ENCODE measurements at regions not wholly inside any gene's neighbourhood (a gene's known extent, or its start where the extent isn't known, plus 50 kb on each side); places are given as distances from the start of the nearest gene placed in this dataset.
A peak's percentile ranks its signal among the peaks of the same experiment; 100 is the strongest.

DNA sequence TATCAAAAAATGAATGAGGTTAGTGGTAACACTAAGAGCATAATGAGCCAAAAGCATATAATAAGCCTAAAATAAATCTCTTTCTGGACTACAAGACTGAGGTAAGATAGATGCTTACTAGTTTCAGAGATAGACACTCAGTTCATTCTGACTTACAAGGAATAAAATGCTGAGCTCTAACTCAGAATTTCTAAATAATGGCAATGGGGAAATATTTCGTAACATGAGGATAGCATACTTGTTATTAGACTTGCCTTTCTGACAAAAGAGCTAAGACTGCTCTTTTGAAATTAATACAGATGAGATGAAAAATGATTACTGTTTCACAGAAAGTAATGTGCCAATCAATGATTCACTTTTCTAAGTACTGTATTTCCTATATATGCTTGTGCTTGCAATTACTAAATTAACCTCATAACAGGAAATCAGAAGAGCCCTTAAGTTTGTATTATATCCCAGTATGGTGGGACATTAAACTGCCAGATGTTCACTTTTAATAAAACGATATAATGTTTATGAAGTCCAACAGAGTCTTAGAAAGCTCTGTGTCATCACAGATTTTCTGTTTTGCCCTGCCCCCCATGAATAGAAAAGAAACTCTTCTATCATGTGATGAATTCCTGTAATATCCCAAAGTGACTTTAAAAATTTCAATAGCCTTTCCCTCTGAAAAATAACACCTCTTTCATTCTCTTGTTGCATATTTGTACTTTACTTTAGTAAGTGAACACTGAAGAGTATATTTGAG lies 2771.0 kb upstream of the PCDH20 start:
- Histone ChIP-seq H3K4me3 (no peak overlapping the region), H3K27ac (no peak overlapping the region), H3K4me1 (no peaks in the 10 kb centered on the region), H3K27me3 (ENCODE audit: insufficient read depth in 3 of 3, low read length in 2 of 3) (no peaks in the 10 kb centered on the region), H3K9me3 (no peaks in the 10 kb centered on the region), H3K36me3 (ENCODE audit: insufficient read depth in 1 of 2, low read depth in 1 of 2) (no peaks in the 10 kb centered on the region)
- TF ChIP-seq CTCF (IDR thresholded peaks at IDR 0.05) = no peak
- intact Hi-C loops (cut with DNase I) = no loop called here
- ATAC-seq (no peak), DNase-seq (no peak)
- 55 to 66% (median 58%) methylated on average over 2 of the region's 2 CpGs for WGBS, 3 donors

DNA sequence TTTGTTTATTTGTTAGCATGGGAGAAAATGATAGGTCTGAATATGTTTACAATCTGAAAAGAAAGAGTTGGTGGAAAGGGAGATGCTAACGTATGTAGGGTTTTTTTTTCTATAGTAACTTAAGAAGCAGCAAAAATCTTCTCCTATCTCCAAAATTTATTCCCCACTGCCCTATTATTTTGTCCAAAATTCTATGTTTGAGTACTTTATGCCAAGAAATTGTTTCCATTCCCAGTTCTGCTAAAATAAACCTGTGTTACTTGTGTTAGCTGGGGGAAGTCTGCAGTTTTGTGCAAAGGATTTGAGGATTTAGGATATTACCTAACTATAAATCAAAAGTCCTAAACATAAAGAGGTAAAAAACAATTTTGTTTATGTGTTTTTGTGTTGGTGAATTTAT lies 2770.4 kb upstream of the PCDH20 start:
- intact Hi-C loops (cut with DNase I) = no loop called here
- 69 to 81% (median 77%) methylated on average over 1 of the region's 1 CpG for WGBS, 3 donors
- Histone ChIP-seq H3K4me3 (no peak overlapping the region), H3K27ac (no peak overlapping the region), H3K36me3 (ENCODE audit: insufficient read depth in 1 of 2, low read depth in 1 of 2) (no peaks in the 10 kb centered on the region), H3K9me3 (no peaks in the 10 kb centered on the region), H3K4me1 (no peaks in the 10 kb centered on the region), H3K27me3 (ENCODE audit: insufficient read depth in 3 of 3, low read length in 2 of 3) (no peaks in the 10 kb centered on the region)
- ATAC-seq (no peak), DNase-seq (no peak)
- TF ChIP-seq CTCF (IDR thresholded peaks at IDR 0.05) = no peak

- no peak overlapping the region for H3K27ac ChIP-seq
- H3K9me3 ChIP-seq = no peaks in the 10 kb centered on the region
- DNase-seq (no peak), ATAC-seq (no peak)
- no peak for TF ChIP-seq CTCF (IDR thresholded peaks at IDR 0.05)
- WGBS, 3 donors = 93 to 96% (median 94%) methylated on average over 2 of the region's 2 CpGs
- intact Hi-C loops (cut with DNase I) = no loop called here
- H3K27me3 ChIP-seq (ENCODE audit: insufficient read depth in 3 of 3, low read length in 2 of 3) = no peaks in the 10 kb centered on the region
- no peak overlapping the region for H3K4me3 ChIP-seq
- no peaks in the 10 kb centered on the region for H3K4me1 ChIP-seq
- no peaks in the 10 kb centered on the region for H3K36me3 ChIP-seq (ENCODE audit: insufficient read depth in 1 of 2, low read depth in 1 of 2)
These were observed 2765.1 kb upstream of the PCDH20 start for GRCh38 chr13:64180756-64181155.

- DNase-seq = no peak
- intact Hi-C loops (cut with DNase I) = no loop called here
- 53 to 59% (median 54%) methylated on average over 1 of the region's 1 CpG for WGBS, 3 donors
- no peak overlapping the region for H3K4me3 ChIP-seq
- no peaks in the 10 kb centered on the region for H3K9me3 ChIP-seq
- no peak for ATAC-seq
- no peak overlapping the region for H3K27ac ChIP-seq
- no peak for TF ChIP-seq CTCF (IDR thresholded peaks at IDR 0.05)
- no peaks in the 10 kb centered on the region for H3K4me1 ChIP-seq
- H3K36me3 ChIP-seq (ENCODE audit: insufficient read depth in 1 of 2, low read depth in 1 of 2) = no peaks in the 10 kb centered on the region
- no peaks in the 10 kb centered on the region for H3K27me3 ChIP-seq (ENCODE audit: insufficient read depth in 3 of 3, low read length in 2 of 3)
These were observed 2750.2 kb upstream of the PCDH20 start for GRCh38 chr13:64165826-64166225.

DNA sequence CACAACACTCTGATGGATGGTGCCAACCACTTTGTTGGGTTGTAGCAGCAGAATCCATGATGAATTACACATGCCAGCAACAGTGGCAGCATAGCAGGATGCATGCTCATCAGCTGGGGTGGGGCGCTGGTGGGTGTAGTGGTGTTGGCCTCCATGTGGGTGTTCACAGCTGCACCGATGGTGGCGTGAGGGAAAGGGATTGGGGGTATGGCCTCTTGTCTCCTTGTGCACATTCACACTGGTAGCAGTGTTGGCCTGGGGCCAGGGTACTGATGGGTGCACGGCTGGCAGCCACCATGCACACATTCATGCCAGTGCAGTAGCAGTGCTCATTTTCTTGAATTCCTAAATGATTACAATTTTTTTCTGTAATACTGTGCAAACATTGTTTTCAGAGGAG lies 2748.8 kb upstream of the PCDH20 start:
- no peak for ATAC-seq
- no peak overlapping the region for H3K27ac ChIP-seq
- H3K4me3 ChIP-seq = no peak overlapping the region
- intact Hi-C loops (cut with DNase I) = no loop called here
- no peaks in the 10 kb centered on the region for H3K27me3 ChIP-seq (ENCODE audit: insufficient read depth in 3 of 3, low read length in 2 of 3)
- H3K36me3 ChIP-seq (ENCODE audit: insufficient read depth in 1 of 2, low read depth in 1 of 2) = no peaks in the 10 kb centered on the region
- no peaks in the 10 kb centered on the region for H3K4me1 ChIP-seq
- 74 to 85% (median 79%) methylated on average over 4 of the region's 4 CpGs for WGBS, 3 donors
- H3K9me3 ChIP-seq = no peaks in the 10 kb centered on the region
- DNase-seq = peak in 1 of 2 donors; percentile 2
- no peak for TF ChIP-seq CTCF (IDR thresholded peaks at IDR 0.05)

Measured in psoas muscle (tissue), 7 donors.